ENCODE measurements at regions not wholly inside any gene's neighbourhood (a gene's known extent, or its start where the extent isn't known, plus 50 kb on each side); places are given as distances from the start of the nearest gene placed in this dataset.

DNA sequence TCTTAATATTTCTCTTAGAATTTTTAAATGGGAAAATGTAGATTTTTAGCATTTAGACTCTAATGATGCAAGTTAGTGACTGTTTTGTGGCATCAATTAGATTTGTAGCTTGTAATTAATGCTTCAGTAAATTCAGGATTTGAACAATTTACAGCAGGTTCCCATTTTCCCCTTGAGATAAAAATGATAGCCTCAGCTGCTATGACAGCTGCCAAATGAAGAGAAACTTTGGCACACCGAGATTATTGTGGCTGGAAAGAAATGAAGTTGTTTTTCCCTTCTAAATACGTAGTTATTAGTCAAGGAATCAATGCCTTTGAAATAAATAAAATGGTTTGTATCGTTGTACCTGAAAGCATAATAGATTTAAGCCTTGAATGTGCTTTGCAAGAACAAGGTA, 206.4 kb upstream of the P2RY1 start:
- CTCF ChIA-PET, result interaction anchor here (0.5 to 0.9 kb wide), 2 partner anchors 14 to 238 kb away, joined by 3 read pairs; no protein-coding TSS in a partner anchor
- Histone ChIP-seq H2AFZ (ENCODE audit: control insufficient read depth, low read depth, low read length) (no peak overlapping the region), H4K20me1 (ENCODE audit: control insufficient read depth, insufficient read depth) (no peaks in the 10 kb centered on the region), H3K27ac (ENCODE audit: control insufficient read depth, insufficient read depth) (no peak overlapping the region), H3K9me3 (replicated peaks; ENCODE audit: control insufficient read depth, insufficient read depth, low read length) (no peaks in the 10 kb centered on the region; the same call in 2 of the 3 replicates), H3K79me2 (ENCODE audit: control insufficient read depth, insufficient read depth, low read length) (no peaks in the 10 kb centered on the region), H3K27me3 (replicated peaks in 1 of 2; ENCODE audit: control insufficient read depth in 2 of 2, insufficient read depth in 2 of 2, low read length in 1 of 2) (no peaks in the 10 kb centered on the region), H3K4me2 (ENCODE audit: control insufficient read depth, insufficient read depth) (no peak overlapping the region), H3K9ac (ENCODE audit: control insufficient read depth, insufficient read depth, low read length) (no peak overlapping the region), H3K36me3 (ENCODE audit: control insufficient read depth in 2 of 2, insufficient read depth in 2 of 2, low read length in 1 of 2) (no peaks in the 10 kb centered on the region), H3K4me3 (no peak overlapping the region), H3K4me1 (ENCODE audit: control insufficient read depth, insufficient read depth, low read length) (no peaks in the 10 kb centered on the region)
- BruUV-seq (replicated peaks), result no TSS peak
- SMC1A ChIA-PET (ENCODE audit: uncharacterized antibody, unreplicated experiment), result interaction anchor here (1.1 kb wide), 1 partner anchor 54 kb away, joined by 4 read pairs; no protein-coding TSS in a partner anchor
- TF ChIP-seq SMAD1 (IDR thresholded peaks at IDR 0.05; ENCODE audit: low read depth, partially characterized antibody) (no peak), DPF2 (IDR thresholded peaks at IDR 0.05) (no peak), IRF4 (IDR thresholded peaks at IDR 0.05; ENCODE audit: low read depth, low read length) (no peak), BMI1 (IDR thresholded peaks at IDR 0.05; ENCODE audit: borderline replicate concordance) (no peak), JUND (IDR thresholded peaks at IDR 0.05; ENCODE audit: low read depth, low read length) (no peak), ZNF274 (IDR thresholded peaks at IDR 0.05; ENCODE audit: insufficient read depth, insufficient read length) (no peak), CREM (IDR thresholded peaks at IDR 0.05; ENCODE audit: low read depth) (no peak), SREBF1 (IDR thresholded peaks at IDR 0.05; ENCODE audit: low read length) (no peak), JUNB (IDR thresholded peaks at IDR 0.05) (no peak), RCOR1 (conservative IDR thresholded peaks at IDR 0.05; ENCODE audit: low read depth, low read length) (no peak), MEF2A (IDR thresholded peaks at IDR 0.05; ENCODE audit: insufficient read depth, low read depth, low read length) (no peak)
- TF ChIP-seq, protein P1, sequence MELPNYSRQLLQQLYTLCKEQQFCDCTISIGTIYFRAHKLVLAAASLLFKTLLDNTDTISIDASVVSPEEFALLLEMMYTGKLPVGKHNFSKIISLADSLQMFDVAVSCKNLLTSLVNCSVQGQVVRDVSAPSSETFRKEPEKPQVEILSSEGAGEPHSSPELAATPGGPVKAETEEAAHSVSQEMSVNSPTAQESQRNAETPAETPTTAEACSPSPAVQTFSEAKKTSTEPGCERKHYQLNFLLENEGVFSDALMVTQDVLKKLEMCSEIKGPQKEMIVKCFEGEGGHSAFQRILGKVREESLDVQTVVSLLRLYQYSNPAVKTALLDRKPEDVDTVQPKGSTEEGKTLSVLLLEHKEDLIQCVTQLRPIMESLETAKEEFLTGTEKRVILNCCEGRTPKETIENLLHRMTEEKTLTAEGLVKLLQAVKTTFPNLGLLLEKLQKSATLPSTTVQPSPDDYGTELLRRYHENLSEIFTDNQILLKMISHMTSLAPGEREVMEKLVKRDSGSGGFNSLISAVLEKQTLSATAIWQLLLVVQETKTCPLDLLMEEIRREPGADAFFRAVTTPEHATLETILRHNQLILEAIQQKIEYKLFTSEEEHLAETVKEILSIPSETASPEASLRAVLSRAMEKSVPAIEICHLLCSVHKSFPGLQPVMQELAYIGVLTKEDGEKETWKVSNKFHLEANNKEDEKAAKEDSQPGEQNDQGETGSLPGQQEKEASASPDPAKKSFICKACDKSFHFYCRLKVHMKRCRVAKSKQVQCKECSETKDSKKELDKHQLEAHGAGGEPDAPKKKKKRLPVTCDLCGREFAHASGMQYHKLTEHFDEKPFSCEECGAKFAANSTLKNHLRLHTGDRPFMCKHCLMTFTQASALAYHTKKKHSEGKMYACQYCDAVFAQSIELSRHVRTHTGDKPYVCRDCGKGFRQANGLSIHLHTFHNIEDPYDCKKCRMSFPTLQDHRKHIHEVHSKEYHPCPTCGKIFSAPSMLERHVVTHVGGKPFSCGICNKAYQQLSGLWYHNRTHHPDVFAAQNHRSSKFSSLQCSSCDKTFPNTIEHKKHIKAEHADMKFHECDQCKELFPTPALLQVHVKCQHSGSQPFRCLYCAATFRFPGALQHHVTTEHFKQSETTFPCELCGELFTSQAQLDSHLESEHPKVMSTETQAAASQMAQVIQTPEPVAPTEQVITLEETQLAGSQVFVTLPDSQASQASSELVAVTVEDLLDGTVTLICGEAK (IDR thresholded peaks at IDR 0.05; ENCODE audit: borderline replicate concordance), result no peak
- TF ChIP-seq, protein P2, sequence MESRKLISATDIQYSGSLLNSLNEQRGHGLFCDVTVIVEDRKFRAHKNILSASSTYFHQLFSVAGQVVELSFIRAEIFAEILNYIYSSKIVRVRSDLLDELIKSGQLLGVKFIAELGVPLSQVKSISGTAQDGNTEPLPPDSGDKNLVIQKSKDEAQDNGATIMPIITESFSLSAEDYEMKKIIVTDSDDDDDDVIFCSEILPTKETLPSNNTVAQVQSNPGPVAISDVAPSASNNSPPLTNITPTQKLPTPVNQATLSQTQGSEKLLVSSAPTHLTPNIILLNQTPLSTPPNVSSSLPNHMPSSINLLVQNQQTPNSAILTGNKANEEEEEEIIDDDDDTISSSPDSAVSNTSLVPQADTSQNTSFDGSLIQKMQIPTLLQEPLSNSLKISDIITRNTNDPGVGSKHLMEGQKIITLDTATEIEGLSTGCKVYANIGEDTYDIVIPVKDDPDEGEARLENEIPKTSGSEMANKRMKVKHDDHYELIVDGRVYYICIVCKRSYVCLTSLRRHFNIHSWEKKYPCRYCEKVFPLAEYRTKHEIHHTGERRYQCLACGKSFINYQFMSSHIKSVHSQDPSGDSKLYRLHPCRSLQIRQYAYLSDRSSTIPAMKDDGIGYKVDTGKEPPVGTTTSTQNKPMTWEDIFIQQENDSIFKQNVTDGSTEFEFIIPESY (IDR thresholded peaks at IDR 0.05), result no peak
- TF ChIP-seq, protein P3, sequence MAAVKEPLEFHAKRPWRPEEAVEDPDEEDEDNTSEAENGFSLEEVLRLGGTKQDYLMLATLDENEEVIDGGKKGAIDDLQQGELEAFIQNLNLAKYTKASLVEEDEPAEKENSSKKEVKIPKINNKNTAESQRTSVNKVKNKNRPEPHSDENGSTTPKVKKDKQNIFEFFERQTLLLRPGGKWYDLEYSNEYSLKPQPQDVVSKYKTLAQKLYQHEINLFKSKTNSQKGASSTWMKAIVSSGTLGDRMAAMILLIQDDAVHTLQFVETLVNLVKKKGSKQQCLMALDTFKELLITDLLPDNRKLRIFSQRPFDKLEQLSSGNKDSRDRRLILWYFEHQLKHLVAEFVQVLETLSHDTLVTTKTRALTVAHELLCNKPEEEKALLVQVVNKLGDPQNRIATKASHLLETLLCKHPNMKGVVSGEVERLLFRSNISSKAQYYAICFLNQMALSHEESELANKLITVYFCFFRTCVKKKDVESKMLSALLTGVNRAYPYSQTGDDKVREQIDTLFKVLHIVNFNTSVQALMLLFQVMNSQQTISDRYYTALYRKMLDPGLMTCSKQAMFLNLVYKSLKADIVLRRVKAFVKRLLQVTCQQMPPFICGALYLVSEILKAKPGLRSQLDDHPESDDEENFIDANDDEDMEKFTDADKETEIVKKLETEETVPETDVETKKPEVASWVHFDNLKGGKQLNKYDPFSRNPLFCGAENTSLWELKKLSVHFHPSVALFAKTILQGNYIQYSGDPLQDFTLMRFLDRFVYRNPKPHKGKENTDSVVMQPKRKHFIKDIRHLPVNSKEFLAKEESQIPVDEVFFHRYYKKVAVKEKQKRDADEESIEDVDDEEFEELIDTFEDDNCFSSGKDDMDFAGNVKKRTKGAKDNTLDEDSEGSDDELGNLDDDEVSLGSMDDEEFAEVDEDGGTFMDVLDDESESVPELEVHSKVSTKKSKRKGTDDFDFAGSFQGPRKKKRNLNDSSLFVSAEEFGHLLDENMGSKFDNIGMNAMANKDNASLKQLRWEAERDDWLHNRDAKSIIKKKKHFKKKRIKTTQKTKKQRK (IDR thresholded peaks at IDR 0.05; ENCODE audit: low read depth, low read length), result no peak
- intact Hi-C loops (cut with micrococcal nuclease; ENCODE audit: unreplicated experiment) (no loop called here), in situ Hi-C loops (cut with MboI) (no loop called here)
- DNase-seq (ENCODE audit: low read depth, low spot score), result no peak
- WGBS (ENCODE audit: insufficient coverage, insufficient replicate concordance, low lambda C conversion rate, missing lambda C conversion rate), result 16% methylated on average over 3 of the region's 3 CpGs
- FAIRE-seq, result no peak
- RAD21 ChIA-PET (ENCODE audit: unreplicated experiment), result no interaction called here
- no peak for ATAC-seq
- POLR2A ChIA-PET, result interaction anchor here (0.6 kb wide), 1 partner anchor 1236 kb away, joined by 4 read pairs; no protein-coding TSS in a partner anchor
